Loucy (cell line): ENCODE measurements at regions not wholly inside any gene's neighbourhood (a gene's known extent, or its start where the extent isn't known, plus 50 kb on each side); places are given as distances from the start of the nearest gene placed in this dataset.

Experiments used
- H2AFZ ChIP-seq: fragments of 200-600 bp; sonication (generic); 2 replicates; pipeline ENCODE4 v1.6.0; 2016; ENCODE audit warnings: antibody characterized with exemption, mild to moderate bottlenecking, low read length, moderate library complexity
- H3F3A ChIP-seq: fragments of 200-600 bp; 2 replicates; pipeline ENCODE4 v1.6.0; 2016; ENCODE audit warnings: antibody characterized with exemption, low read depth, mild to moderate bottlenecking
- H3K27me3 ChIP-seq: fragments of 200-600 bp; sonication (generic); 2 replicates; pipeline ENCODE4 v1.6.1; 2014; ENCODE audit warnings: low read length, mild to moderate bottlenecking; ENCODE audit not compliant: insufficient read depth, poor library complexity, severe bottlenecking
- H3K36me3 ChIP-seq: fragments of 200-600 bp; sonication (generic); 2 replicates; pipeline ENCODE4 v1.6.1; 2016; ENCODE audit warnings: low read length; ENCODE audit not compliant: insufficient read depth
- H3K4me1 ChIP-seq: fragments of 200-600 bp; sonication (generic); 2 replicates; pipeline ENCODE4 v1.5.1; 2014; ENCODE audit warnings: low read length, mild to moderate bottlenecking; ENCODE audit not compliant: insufficient read depth, poor library complexity, severe bottlenecking
- H3K4me2 ChIP-seq: fragments of 200-600 bp; sonication (generic); 2 replicates; pipeline ENCODE4 v1.6.0; 2014; ENCODE audit warnings: antibody characterized with exemption, low read length, low read depth, mild to moderate bottlenecking; ENCODE audit not compliant: poor library complexity, severe bottlenecking
- H3K4me3 ChIP-seq: fragments of 200-600 bp; sonication (generic); 2 replicates; pipeline ENCODE4 v1.5.1; 2014; ENCODE audit warnings: low read length, mild to moderate bottlenecking, mixed read lengths; ENCODE audit not compliant: poor library complexity, severe bottlenecking
- H3K79me2 ChIP-seq: fragments of 200-600 bp; sonication (generic); 2 replicates; pipeline ENCODE4 v1.6.1; 2014; ENCODE audit warnings: low read length; ENCODE audit not compliant: insufficient read depth
- H3K9ac ChIP-seq: fragments of 200-600 bp; sonication (generic); 2 replicates; pipeline ENCODE4 v1.6.0; 2014; ENCODE audit warnings: mild to moderate bottlenecking, low read depth, low read length, moderate library complexity; ENCODE audit not compliant: poor library complexity, severe bottlenecking
- H3K9me2 ChIP-seq: fragments of 200-600 bp; sonication (generic); replicated peaks from 2 replicates; pipeline ENCODE4 v1.6.1; 2016; ENCODE audit warnings: low read depth, low read length, mixed read lengths
- H3K9me3 ChIP-seq: fragments of 200-600 bp; sonication (generic); 2 replicates; pipeline ENCODE4 v1.6.1; 2014; ENCODE audit warnings: mild to moderate bottlenecking, antibody characterized with exemption, low read length, low read depth; ENCODE audit not compliant: insufficient read depth
- H4K20me1 ChIP-seq: fragments of 200-600 bp; sonication (generic); 2 replicates; pipeline ENCODE4 v1.6.0; 2014; ENCODE audit warnings: antibody characterized with exemption, low read length, mild to moderate bottlenecking; ENCODE audit not compliant: insufficient read depth, poor library complexity, severe bottlenecking
- CTCF ChIP-seq: fragments of 200-600 bp; sonication (generic); conservative IDR thresholded peaks from 2 replicates; pipeline ENCODE4 v1.5.1; 2014; ENCODE audit warnings: mild to moderate bottlenecking, antibody characterized with exemption, low read length
- EZH2phosphoT487 ChIP-seq: fragments of 200-600 bp; IDR thresholded peaks from 2 replicates; pipeline ENCODE4 v1.6.1; 2018; ENCODE audit warnings: antibody characterized with exemption, mild to moderate bottlenecking, moderate library complexity, borderline replicate concordance

DNA sequence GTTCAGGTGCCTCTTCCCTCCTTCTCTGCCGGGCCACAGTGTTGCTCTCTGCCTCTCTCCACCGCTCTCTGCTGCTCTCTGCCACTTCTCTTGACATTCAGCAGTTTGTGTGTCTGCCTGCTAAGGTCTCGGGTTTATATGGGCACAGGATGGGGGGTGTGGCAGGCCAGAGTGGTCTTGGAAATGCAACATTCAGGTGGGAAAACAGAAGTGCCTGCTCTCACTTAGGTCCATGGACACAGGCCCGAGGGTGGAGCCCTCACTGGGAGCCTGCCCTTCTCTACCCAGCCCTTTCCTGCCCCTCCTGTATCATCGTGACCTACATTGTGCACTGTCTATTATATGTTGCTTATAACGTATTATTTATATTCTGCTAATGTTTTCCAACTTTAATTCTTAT lies 120.8 kb upstream of the TMEM18 start:
- no peak overlapping the region for H3K4me2 ChIP-seq
- no peaks in the 10 kb centered on the region for H3K79me2 ChIP-seq
- H3K9me3 ChIP-seq = no peaks in the 10 kb centered on the region
- H2AFZ ChIP-seq = no peak overlapping the region
- no peaks in the 10 kb centered on the region for H3K27me3 ChIP-seq
- H3K9ac ChIP-seq = no peak overlapping the region
- H3K9me2 ChIP-seq = no peaks in the 10 kb centered on the region
- TF ChIP-seq CTCF = no peak
- TF ChIP-seq EZH2phosphoT487 = no peak
- H3K4me1 ChIP-seq = no peaks in the 10 kb centered on the region
- H3K36me3 ChIP-seq = no peaks in the 10 kb centered on the region
- H3K4me3 ChIP-seq = no peak overlapping the region
- H4K20me1 ChIP-seq = no peaks in the 10 kb centered on the region
- no peaks in the 10 kb centered on the region for H3F3A ChIP-seq

GRCh38 chr2:797556-797955 lies 120.3 kb upstream of the TMEM18 start:
- H3K27me3 ChIP-seq = no peaks in the 10 kb centered on the region
- no peaks in the 10 kb centered on the region for H3K36me3 ChIP-seq
- H3K4me3 ChIP-seq = no peak overlapping the region
- H3K4me1 ChIP-seq = no peaks in the 10 kb centered on the region
- H4K20me1 ChIP-seq = no peaks in the 10 kb centered on the region
- H2AFZ ChIP-seq = no peak overlapping the region
- H3K9me3 ChIP-seq = no peaks in the 10 kb centered on the region
- no peak overlapping the region for H3K4me2 ChIP-seq
- H3K79me2 ChIP-seq = no peaks in the 10 kb centered on the region
- no peak for TF ChIP-seq CTCF
- TF ChIP-seq EZH2phosphoT487 = no peak
- H3K9ac ChIP-seq = no peak overlapping the region
- H3K9me2 ChIP-seq = no peaks in the 10 kb centered on the region
- no peaks in the 10 kb centered on the region for H3F3A ChIP-seq

DNA sequence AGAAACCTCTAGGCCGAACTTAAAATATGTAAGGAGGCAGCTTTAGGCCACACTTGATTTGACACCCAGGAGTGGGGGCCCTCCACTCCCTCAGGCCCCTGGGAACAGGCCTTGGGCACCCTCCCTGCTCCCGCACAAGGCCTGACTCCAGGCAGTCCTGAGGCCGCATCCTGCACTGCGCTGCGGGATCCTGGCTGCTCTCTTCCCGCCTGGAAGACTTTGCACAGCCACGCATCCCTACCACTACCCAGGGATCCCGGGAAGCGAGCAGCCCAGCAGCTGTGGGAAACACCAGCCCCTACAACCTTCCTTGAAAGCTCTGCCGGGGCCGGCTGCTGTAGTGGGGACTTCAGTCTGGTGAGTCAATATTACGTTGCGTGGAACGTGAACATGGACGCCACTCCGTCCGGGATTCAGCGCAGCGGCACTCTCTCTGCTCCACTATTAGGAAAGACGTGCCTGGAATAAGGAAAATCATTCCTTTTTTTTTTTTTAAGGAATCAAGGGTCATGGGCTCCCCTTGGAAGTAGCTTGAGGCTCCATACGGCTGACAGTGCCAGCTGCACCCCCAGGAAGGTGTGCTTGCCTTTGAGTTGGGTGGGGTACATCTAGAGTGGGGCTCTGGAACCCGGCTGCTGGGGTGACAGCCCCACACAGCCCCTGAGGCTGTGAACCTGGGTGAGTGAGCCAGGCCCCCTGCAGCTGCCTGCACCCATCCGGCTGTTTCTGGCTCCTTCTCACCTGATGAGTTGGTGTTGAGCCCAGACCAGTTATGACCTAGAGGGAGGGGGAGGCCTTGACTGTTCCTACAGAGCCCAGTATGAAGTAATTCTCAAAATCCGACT lies 119.2 kb upstream of the TMEM18 start:
- Histone ChIP-seq H2AFZ (no peak overlapping the region), H3K4me2 (no peak overlapping the region), H3K9me2 (no peaks in the 10 kb centered on the region), H3K4me1 (no peaks in the 10 kb centered on the region), H3F3A (no peaks in the 10 kb centered on the region), H3K27me3 (no peaks in the 10 kb centered on the region), H4K20me1 (no peaks in the 10 kb centered on the region), H3K79me2 (no peaks in the 10 kb centered on the region), H3K36me3 (no peaks in the 10 kb centered on the region), H3K4me3 (no peak overlapping the region), H3K9me3 (no peaks in the 10 kb centered on the region), H3K9ac (no peak overlapping the region)
- TF ChIP-seq CTCF (no peak), EZH2phosphoT487 (no peak)
